Activated CD4-positive, alpha-beta T cell treated with anti-CD3 and anti-CD28 coated beads, Interleukin-2, amount 10 ng/mL, durations not matched to agents 24 days and 14 days (primary cell): ENCODE measurements at regions not wholly inside any gene's neighbourhood (a gene's known extent, or its start where the extent isn't known, plus 50 kb on each side); places are given as distances from the start of the nearest gene placed in this dataset.

ENCODE experiments used
- DNase-seq: peaks from one replicate; pipeline ENCODE4 v3.0.0; 2022
- H3K27ac Mint-ChIP-seq: one replicate; pipeline ENCODE4 v1.8.0; 2022; ENCODE audit warnings: mild to moderate bottlenecking, mixed read lengths
- H3K27me3 Mint-ChIP-seq: one replicate; pipeline ENCODE4 v1.8.0; 2022; ENCODE audit warnings: mixed read lengths
- H3K36me3 Mint-ChIP-seq: one replicate; pipeline ENCODE4 v1.8.0; 2022; ENCODE audit warnings: low read depth, mild to moderate bottlenecking, mixed read lengths
- H3K4me1 Mint-ChIP-seq: one replicate; pipeline ENCODE4 v1.8.0; 2021; ENCODE audit warnings: mixed read lengths
- H3K4me3 Mint-ChIP-seq: one replicate; pipeline ENCODE4 v1.8.0; 2022; ENCODE audit warnings: mild to moderate bottlenecking, moderate library complexity, mixed read lengths
- H3K9me3 Mint-ChIP-seq: one replicate; pipeline ENCODE4 v1.8.0; 2021; ENCODE audit warnings: mixed read lengths
- intact Hi-C: fragments of 100-400 bp; cut with micrococcal nuclease; formaldehyde crosslinking; loops from one replicate; pipeline ENCODE4 v1.15.1; 2023

DNA sequence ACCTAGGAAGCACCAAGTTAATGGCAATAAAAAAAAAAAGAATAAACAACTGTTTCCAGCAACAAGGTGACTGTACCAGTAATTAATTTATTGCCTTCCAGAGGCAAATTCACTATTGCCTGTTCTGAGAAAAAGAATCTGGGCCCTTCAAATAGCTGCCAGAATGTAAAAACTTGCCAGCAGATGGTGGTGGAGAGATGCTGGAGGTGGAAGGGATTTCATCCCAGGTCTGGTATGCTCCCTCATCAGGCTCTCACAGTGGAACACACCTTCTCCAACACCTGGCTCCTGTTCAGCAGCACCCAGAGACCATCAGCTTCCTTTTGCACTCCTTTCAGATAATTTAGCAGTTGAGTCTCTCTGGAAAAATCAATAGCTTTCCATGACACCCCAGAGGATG lies 792.9 kb upstream of the ADAMTS5 start:
- Mint-ChIP-seq H3K4me3 (no peak overlapping the region), H3K9me3 (no peaks in the 10 kb centered on the region), H3K27ac (no peak overlapping the region), H3K27me3 (no peaks in the 10 kb centered on the region), H3K4me1 (no peaks in the 10 kb centered on the region), H3K36me3 (no peaks in the 10 kb centered on the region)
- intact Hi-C loops, result no loop called here
- DNase-seq, result no peak

GRCh38 chr21:27759091-27759659 lies 792.3 kb upstream of the ADAMTS5 start:
- Mint-ChIP-seq H3K27ac (no peak overlapping the region), H3K36me3 (no peaks in the 10 kb centered on the region), H3K4me3 (no peak overlapping the region), H3K4me1 (no peaks in the 10 kb centered on the region), H3K9me3 (no peaks in the 10 kb centered on the region), H3K27me3 (no peaks in the 10 kb centered on the region)
- DNase-seq, result no peak
- intact Hi-C loops, result no loop called here

DNA sequence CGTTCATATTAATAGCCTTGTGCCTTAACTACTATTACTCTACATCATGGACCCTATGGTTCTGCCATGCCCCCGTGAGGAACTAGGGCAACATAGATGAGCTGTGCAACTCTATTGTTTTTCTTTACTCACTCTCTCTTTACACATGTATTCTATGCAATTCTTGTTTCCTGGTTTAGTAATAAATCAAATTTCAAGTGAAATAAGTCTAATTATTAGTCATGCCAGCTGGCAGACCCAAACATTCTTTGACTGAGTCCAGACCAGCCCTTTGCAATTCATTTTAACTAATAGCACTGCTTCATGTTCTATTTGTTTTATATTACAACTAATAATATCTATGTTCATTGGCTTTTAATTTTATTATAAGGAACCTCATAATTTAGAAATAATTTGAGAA lies 789.3 kb upstream of the ADAMTS5 start:
- H3K27me3 Mint-ChIP-seq, result no peaks in the 10 kb centered on the region
- H3K27ac Mint-ChIP-seq, result no peak overlapping the region
- DNase-seq, result no peak
- intact Hi-C loops, result no loop called here
- no peaks in the 10 kb centered on the region for H3K4me1 Mint-ChIP-seq
- peaks cover 3% of the 10 kb centered on the region for H3K9me3 Mint-ChIP-seq
- H3K4me3 Mint-ChIP-seq, result no peak overlapping the region
- no peaks in the 10 kb centered on the region for H3K36me3 Mint-ChIP-seq

GRCh38 chr21:27743971-27744564 lies 777.2 kb upstream of the ADAMTS5 start:
- Mint-ChIP-seq H3K4me1 (no peaks in the 10 kb centered on the region), H3K27ac (no peak overlapping the region), H3K4me3 (no peak overlapping the region), H3K36me3 (no peaks in the 10 kb centered on the region), H3K9me3 (peaks cover 4% of the 10 kb centered on the region), H3K27me3 (no peaks in the 10 kb centered on the region)
- intact Hi-C loops, result no loop called here
- DNase-seq, result no peak

- DNase-seq, result no peak
- Mint-ChIP-seq H3K4me1 (no peaks in the 10 kb centered on the region), H3K4me3 (no peak overlapping the region), H3K9me3 (peaks cover 4% of the 10 kb centered on the region), H3K27me3 (no peaks in the 10 kb centered on the region), H3K27ac (no peak overlapping the region), H3K36me3 (no peaks in the 10 kb centered on the region)
- intact Hi-C loops, result no loop called here
Measured at GRCh38 chr21:27741736-27742135, 774.8 kb upstream of the ADAMTS5 start.

GRCh38 chr21:27740084-27740483 lies 773.2 kb upstream of the ADAMTS5 start:
- no peaks in the 10 kb centered on the region for H3K36me3 Mint-ChIP-seq
- no peak overlapping the region for H3K27ac Mint-ChIP-seq
- no peak overlapping the region for H3K4me3 Mint-ChIP-seq
- H3K9me3 Mint-ChIP-seq, result peaks cover 4% of the 10 kb centered on the region
- no peaks in the 10 kb centered on the region for H3K4me1 Mint-ChIP-seq
- H3K27me3 Mint-ChIP-seq, result no peaks in the 10 kb centered on the region
- no peak for DNase-seq
- intact Hi-C loops, result no loop called here

DNA sequence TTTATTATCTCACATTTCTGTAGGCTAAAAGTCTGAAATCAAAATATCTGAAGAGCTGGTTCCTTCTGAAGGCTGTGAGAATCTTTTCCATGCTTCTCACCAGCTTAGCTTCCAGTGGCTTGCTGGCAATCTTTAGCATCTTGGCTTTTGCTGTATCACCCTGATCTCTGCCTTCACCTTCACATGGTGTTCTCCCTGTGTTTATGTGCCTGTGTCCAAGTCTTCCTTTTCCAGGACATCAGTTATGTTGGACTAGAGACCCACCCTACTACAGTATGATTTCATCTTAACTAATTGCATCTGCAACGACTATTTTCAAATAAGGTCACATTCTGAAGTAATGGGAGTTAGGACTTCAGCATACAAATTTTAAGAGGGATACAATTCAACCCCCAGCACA lies 772.3 kb upstream of the ADAMTS5 start:
- peaks cover 1% of the 10 kb centered on the region for H3K9me3 Mint-ChIP-seq

GRCh38 chr21:27735699-27736098 lies 768.8 kb upstream of the ADAMTS5 start:
- H3K27ac Mint-ChIP-seq, result no peak overlapping the region
- no peaks in the 10 kb centered on the region for H3K9me3 Mint-ChIP-seq
- H3K36me3 Mint-ChIP-seq, result no peaks in the 10 kb centered on the region
- no peak for DNase-seq
- intact Hi-C loops, result no loop called here
- H3K4me3 Mint-ChIP-seq, result no peak overlapping the region
- no peaks in the 10 kb centered on the region for H3K4me1 Mint-ChIP-seq
- no peaks in the 10 kb centered on the region for H3K27me3 Mint-ChIP-seq

More for the DNA sequence above, 772.3 kb upstream of the ADAMTS5 start:
- DNase-seq, result no peak
- Mint-ChIP-seq H3K36me3 (no peaks in the 10 kb centered on the region), H3K27ac (no peak overlapping the region), H3K4me3 (no peak overlapping the region), H3K27me3 (no peaks in the 10 kb centered on the region), H3K4me1 (no peaks in the 10 kb centered on the region)
- intact Hi-C loops, result no loop called here

GRCh38 chr21:27734146-27734545 lies 767.3 kb upstream of the ADAMTS5 start:
- H3K9me3 Mint-ChIP-seq, result no peaks in the 10 kb centered on the region
- H3K4me1 Mint-ChIP-seq, result no peaks in the 10 kb centered on the region
- H3K27ac Mint-ChIP-seq, result no peak overlapping the region
- no peak for DNase-seq
- intact Hi-C loops, result no loop called here
- no peaks in the 10 kb centered on the region for H3K36me3 Mint-ChIP-seq
- no peaks in the 10 kb centered on the region for H3K27me3 Mint-ChIP-seq
- no peak overlapping the region for H3K4me3 Mint-ChIP-seq

GRCh38 chr21:27725916-27726315 lies 759.0 kb upstream of the ADAMTS5 start:
- H3K27me3 Mint-ChIP-seq, result no peaks in the 10 kb centered on the region
- no peak overlapping the region for H3K4me3 Mint-ChIP-seq
- no peak for DNase-seq
- H3K36me3 Mint-ChIP-seq, result no peaks in the 10 kb centered on the region
- H3K4me1 Mint-ChIP-seq, result no peaks in the 10 kb centered on the region
- no peak overlapping the region for H3K27ac Mint-ChIP-seq
- no peaks in the 10 kb centered on the region for H3K9me3 Mint-ChIP-seq
- intact Hi-C loops, result no loop called here

DNA sequence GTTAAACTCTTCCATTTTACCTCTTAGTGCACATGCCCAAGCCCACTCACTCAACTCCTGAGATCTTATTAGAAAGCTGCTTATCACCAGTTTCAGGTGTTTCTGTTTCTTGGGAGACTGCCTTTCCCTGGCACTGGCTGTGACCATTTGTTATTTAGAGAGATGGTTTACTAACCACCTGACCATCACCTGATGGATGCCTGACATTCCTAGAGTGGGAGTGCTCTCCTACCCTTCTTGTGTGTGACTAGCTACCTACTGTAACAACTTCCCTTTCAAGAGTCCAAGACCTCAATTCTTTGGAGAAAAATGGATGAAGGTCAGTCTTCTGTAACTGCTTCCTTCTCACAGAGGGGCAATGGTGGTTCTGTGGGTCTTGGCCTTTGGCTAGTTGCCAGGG lies 755.2 kb upstream of the ADAMTS5 start:
- no peak overlapping the region for H3K27ac Mint-ChIP-seq
- DNase-seq, result no peak
- no peaks in the 10 kb centered on the region for H3K27me3 Mint-ChIP-seq
- H3K9me3 Mint-ChIP-seq, result no peaks in the 10 kb centered on the region
- H3K4me3 Mint-ChIP-seq, result no peak overlapping the region
- intact Hi-C loops, result no loop called here
- no peaks in the 10 kb centered on the region for H3K4me1 Mint-ChIP-seq
- H3K36me3 Mint-ChIP-seq, result no peaks in the 10 kb centered on the region

DNA sequence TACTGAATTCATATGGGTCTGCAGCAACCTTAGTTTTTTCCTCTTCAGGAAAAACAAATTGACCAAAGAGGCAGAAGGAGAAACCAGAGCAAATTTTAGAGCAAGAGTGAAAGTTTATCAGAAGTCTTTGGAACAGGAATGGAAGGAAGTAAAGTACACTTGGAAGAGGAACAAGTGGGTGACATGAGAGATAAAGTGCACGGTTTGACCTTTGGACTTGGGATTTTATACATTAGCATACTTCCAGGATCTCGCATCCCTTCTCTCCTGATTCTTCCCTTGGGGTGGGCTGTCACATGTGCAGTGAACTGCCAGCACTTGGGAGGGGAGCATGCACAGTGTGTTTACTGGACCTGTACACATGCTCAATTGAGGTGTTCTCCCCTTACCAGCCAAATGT lies 754.8 kb upstream of the ADAMTS5 start:
- DNase-seq, result no peak
- H3K27me3 Mint-ChIP-seq, result no peaks in the 10 kb centered on the region
- intact Hi-C loops, result no loop called here
- no peak overlapping the region for H3K27ac Mint-ChIP-seq
- no peaks in the 10 kb centered on the region for H3K36me3 Mint-ChIP-seq
- no peaks in the 10 kb centered on the region for H3K9me3 Mint-ChIP-seq
- no peaks in the 10 kb centered on the region for H3K4me1 Mint-ChIP-seq
- H3K4me3 Mint-ChIP-seq, result no peak overlapping the region

- Mint-ChIP-seq H3K4me1 (no peaks in the 10 kb centered on the region), H3K9me3 (no peaks in the 10 kb centered on the region), H3K27me3 (no peaks in the 10 kb centered on the region), H3K27ac (no peak overlapping the region), H3K4me3 (no peak overlapping the region), H3K36me3 (no peaks in the 10 kb centered on the region)
- DNase-seq, result no peak
- intact Hi-C loops, result no loop called here
Measured at GRCh38 chr21:27719226-27719625, 752.3 kb upstream of the ADAMTS5 start.

DNA sequence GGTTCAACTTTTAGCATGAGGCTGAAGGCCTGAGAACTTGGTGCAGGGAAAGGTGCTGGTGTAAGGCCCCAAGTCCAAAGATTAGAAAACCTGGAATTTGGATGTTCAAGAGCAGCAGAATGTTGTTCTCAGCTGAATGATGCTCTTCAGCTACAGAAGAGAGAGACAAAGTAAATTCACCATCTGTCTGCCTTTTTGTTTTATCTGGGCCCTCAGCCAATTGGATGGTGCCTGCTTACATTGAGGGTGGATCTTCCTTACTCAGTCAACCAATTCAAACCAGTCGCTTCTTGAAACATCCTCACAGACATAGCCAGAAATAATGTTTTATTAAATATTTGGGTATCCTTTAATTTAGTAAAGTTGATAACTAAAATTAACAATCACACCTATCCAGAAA lies 748.2 kb upstream of the ADAMTS5 start:
- Mint-ChIP-seq H3K4me3 (no peak overlapping the region), H3K9me3 (no peaks in the 10 kb centered on the region), H3K27me3 (no peaks in the 10 kb centered on the region), H3K36me3 (no peaks in the 10 kb centered on the region), H3K4me1 (no peaks in the 10 kb centered on the region), H3K27ac (no peak overlapping the region)
- no peak for DNase-seq
- intact Hi-C loops, result no loop called here
